GM20000 (cell line): ENCODE measurements at regions not wholly inside any gene's neighbourhood (a gene's known extent, or its start where the extent isn't known, plus 50 kb on each side); places are given as distances from the start of the nearest gene placed in this dataset.
"Not testable (repeated sequence)": the region's sequence is repeated elsewhere in the genome, so short reads cannot be mapped to it uniquely, and the experiment has no call there.

Source experiments
- DNase-seq: peaks from one replicate; pipeline ENCODE4 v3.0.0; 2012; ENCODE audit warnings: low spot score
- TF ChIP-seq, protein P1 (sequence below): IDR thresholded peaks from 2 replicates; pipeline ENCODE4 v1.5.1; 2012; ENCODE audit warnings: mild to moderate bottlenecking, control low read depth; ENCODE audit errors: extremely low read depth, missing control alignments

GRCh38 chr16:13324851-13325250 is 423.5 kb downstream of the SHISA9 start:
- no peak for DNase-seq
- TF ChIP-seq, protein P1, sequence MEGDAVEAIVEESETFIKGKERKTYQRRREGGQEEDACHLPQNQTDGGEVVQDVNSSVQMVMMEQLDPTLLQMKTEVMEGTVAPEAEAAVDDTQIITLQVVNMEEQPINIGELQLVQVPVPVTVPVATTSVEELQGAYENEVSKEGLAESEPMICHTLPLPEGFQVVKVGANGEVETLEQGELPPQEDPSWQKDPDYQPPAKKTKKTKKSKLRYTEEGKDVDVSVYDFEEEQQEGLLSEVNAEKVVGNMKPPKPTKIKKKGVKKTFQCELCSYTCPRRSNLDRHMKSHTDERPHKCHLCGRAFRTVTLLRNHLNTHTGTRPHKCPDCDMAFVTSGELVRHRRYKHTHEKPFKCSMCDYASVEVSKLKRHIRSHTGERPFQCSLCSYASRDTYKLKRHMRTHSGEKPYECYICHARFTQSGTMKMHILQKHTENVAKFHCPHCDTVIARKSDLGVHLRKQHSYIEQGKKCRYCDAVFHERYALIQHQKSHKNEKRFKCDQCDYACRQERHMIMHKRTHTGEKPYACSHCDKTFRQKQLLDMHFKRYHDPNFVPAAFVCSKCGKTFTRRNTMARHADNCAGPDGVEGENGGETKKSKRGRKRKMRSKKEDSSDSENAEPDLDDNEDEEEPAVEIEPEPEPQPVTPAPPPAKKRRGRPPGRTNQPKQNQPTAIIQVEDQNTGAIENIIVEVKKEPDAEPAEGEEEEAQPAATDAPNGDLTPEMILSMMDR = no peak

- no peak for DNase-seq
- TF ChIP-seq, protein P1 = no peak
Observed at GRCh38 chr16:13325396-13325795, 424.0 kb downstream of the SHISA9 start.

- TF ChIP-seq, protein P1 = no peak
- DNase-seq = no peak
Observed at GRCh38 chr16:13331918-13332317, 430.5 kb downstream of the SHISA9 start.

DNA sequence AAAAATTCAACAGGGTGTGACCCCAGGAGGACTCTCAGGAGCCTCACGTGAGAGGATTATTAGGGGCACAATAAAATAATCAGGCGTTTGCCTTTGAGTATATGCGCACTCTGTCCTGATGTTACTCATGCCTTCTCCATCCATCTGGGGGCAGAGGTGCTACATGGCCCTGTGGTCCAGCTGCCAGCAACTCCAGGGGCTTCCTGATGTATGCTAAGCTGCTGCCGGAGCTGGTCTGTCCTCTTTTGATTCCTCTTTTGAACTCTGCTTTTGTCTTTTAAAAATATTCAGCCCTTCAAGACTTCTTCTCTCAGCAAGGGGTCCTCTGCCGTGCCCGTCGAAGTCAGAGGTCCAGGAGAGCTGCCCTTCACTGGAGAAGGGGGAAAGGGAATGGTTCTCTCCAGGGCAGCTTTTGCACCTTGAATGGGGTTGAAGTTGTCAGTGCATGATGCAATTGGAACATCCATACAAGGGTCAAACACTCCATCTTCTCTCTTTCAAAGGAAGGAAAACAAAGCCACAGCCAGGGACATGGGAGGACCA is 431.4 kb downstream of the SHISA9 start:
- TF ChIP-seq, protein P1 = no peak
- DNase-seq = no peak

GRCh38 chr16:13333336-13333735 is 431.9 kb downstream of the SHISA9 start:
- DNase-seq = no peak
- TF ChIP-seq, protein P1 = no peak

- TF ChIP-seq, protein P1 = no peak
- DNase-seq = no peak
Observed at GRCh38 chr16:13335879-13336278, 434.5 kb downstream of the SHISA9 start.

- no peak for DNase-seq
- TF ChIP-seq, protein P1 = no peak
Observed at GRCh38 chr16:13336335-13336734, 434.9 kb downstream of the SHISA9 start.

GRCh38 chr16:13336907-13337881 is 435.8 kb downstream of the SHISA9 start:
- DNase-seq = not testable (repeated sequence)
